ENCODE measurements at regions not wholly inside any gene's neighbourhood (a gene's known extent, or its start where the extent isn't known, plus 50 kb on each side); places are given as distances from the start of the nearest gene placed in this dataset.
"Not testable (repeated sequence)": the region's sequence is repeated elsewhere in the genome, so short reads cannot be mapped to it uniquely, and the experiment has no call there.

GRCh38 chr5:133881576-133882388 is 86.6 kb downstream of the C5orf15 start:
- DNase-seq (ENCODE audit: low spot score) = no peak

GRCh38 chr5:133878236-133878555 is 90.2 kb downstream of the C5orf15 start:
- DNase-seq (ENCODE audit: low spot score) = no peak

GRCh38 chr5:133877351-133878235 is 90.8 kb downstream of the C5orf15 start:
- no peak for DNase-seq (ENCODE audit: low spot score)

GRCh38 chr5:133876266-133876665 is 92.2 kb downstream of the C5orf15 start:
- DNase-seq (ENCODE audit: low spot score) = no peak

DNA sequence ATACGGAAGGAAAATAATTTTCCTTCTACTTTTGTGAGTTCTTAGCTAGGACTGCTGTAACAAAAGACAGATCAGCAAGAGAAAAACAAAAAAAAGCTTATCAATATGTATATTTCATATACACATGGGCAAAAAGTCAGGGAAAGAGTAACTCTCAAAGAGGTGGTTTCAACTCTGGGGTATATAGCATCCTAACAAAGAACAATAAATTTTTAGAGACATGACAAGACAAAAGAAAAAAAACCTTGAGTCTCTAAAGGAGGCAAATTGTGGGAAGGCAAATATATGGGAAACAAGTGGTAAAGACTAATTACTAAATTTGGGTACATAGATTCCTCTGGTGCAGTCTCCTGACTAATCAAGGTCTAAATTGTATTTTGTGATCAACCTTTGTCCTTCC is 93.2 kb downstream of the C5orf15 start:
- DNase-seq (ENCODE audit: low spot score) = no peak

GRCh38 chr5:133873449-133873848 is 95.0 kb downstream of the C5orf15 start:
- no peak for DNase-seq (ENCODE audit: low spot score)

GRCh38 chr5:133870661-133871060 is 97.8 kb downstream of the C5orf15 start:
- DNase-seq (ENCODE audit: low spot score) = no peak

GRCh38 chr5:133869519-133870335 is 98.7 kb downstream of the C5orf15 start:
- DNase-seq (ENCODE audit: low spot score) = peak; percentile 53

DNA sequence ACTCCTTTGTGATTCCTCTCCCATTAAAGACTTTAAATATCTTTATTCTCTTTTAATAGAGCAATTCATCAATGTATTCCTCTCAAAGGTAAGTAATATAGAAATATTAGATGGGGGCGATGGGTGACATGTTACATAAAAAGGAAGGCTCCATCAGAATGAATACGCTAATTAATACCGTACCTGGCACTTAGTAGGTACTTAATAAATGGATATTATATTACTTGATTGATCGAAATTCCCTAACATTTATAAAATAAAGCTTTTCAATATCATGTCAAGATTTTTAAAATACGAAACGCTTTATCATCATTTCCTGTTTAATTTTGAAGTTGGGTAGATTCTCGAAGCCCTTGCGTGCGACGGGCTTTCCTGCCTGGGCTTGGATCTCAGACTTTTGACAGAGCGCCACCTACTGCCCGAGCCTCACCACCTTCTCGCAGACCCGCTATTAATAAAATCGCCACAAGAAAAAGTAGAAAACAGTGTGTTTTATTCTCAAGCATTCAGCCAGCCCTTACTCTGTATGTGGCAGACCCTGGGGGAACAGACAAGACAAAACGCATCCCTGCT is 99.4 kb downstream of the C5orf15 start:
- DNase-seq (ENCODE audit: low spot score) = peak; percentile 73

DNA sequence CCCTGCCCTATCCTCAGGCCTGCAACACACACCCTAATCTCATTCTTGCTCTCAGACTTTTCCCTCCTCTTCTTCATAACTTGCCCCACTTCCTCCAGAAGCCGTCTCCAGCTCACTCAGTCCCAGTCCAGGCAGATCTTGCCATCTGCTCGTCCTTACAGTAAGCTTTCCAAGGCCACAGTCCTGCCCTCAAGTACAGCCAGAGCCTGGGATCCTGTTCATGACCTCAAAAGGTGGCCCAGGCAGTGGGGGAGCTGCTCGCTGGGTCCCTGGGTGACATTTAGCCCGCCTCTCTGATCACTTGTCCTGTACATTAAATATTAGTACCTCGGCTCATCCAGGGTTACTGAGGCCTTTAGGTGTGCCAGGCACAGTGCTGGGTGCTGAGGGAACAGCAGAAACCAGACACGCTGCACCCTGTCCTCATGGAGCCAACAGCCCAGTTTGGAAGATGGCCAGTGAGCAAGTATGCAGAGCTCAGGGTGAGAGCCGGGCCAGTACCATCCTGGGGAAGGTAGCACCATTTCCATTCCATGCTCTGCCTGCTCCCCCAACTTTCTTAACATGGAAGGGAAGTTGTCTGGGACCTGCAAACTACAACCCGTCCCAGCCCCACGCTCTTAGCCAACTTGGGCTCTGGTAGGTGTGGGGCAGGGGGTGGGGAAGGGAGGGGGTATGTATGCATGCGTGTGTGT is 100.4 kb downstream of the C5orf15 start:
- no peak for DNase-seq (ENCODE audit: low spot score)

GRCh38 chr5:133867341-133867740 is 101.1 kb downstream of the C5orf15 start:
- no peak for DNase-seq (ENCODE audit: low spot score)

DNA sequence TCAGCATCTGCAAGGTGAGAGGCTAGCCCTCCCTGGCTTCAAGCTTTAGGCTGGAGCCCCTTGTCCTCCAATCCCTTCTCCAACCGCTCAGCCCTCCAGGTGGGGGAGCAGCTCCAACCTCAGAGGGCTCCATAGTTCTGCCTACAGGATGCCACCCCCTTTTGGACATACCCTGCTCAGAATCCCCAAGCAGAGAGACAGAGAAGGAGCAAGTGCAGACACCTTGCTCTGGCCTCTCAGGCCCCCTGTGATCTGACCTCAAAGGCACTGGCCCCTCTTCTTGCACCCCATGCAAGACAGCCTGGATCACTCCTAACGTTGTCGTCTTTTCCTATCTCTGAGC is 101.6 kb downstream of the C5orf15 start:
- no peak for DNase-seq (ENCODE audit: low spot score)

DNA sequence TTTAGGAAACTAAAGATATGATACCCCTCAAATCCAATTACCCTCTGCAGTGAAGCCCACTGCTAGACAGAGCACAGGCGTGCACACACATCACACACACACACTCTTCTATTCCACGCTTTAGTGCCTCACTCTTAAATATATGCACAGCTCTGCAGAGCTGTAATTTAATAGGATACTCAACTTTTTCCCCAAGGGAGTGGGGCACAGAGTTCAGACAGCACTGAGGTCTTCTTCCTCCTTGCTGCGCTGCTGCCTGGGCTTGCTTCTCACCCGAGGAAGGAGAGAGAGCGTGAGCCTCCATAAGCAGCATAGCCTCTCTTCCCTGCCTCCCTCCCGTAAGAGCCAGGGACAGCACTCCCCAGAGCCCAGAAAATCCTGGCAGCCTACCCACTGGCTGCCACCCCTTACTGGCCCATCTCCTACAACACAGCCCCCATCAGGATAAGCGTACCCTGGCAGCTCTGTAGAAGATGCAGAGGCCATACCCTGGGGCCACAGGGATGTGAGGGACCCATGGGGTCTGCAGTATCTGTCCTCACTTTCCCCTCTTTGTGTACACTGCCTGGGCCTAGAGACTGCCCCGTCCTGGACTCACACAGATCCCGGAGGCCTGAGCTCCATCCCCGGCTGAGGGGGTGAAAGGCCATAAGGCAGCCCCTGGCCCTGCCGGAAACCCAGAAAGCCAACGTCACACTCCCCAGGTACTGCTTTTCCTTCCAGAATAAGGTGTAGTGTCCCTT is 102.1 kb downstream of the C5orf15 start:
- DNase-seq (ENCODE audit: low spot score) = no peak

- no peak for DNase-seq (ENCODE audit: low spot score)
Observed at GRCh38 chr5:133865113-133865512, 103.3 kb downstream of the C5orf15 start.

DNA sequence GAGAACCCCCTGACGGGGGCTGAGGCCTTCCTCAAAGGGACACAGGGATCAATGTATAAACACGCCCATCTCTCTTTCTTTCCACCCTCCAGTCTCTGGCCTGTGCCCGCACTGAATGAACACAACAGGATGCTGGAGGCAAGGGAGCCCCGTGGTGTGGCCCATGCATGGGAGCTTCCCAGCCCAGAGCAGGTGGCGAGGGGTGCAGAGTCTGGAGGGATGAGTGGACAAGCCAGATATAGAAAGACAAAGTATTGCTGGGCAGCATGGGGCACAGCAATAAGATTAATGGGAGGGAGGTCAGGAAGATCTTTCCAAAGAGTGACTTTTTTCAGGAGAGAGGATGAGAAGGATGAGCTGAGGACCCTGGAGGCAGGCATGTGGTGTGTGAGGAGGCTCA is 103.7 kb downstream of the C5orf15 start:
- DNase-seq (ENCODE audit: low spot score) = no peak

GRCh38 chr5:133863857-133864585 is 104.4 kb downstream of the C5orf15 start:
- DNase-seq (ENCODE audit: low spot score) = no peak

GRCh38 chr5:133861161-133861737 is 107.2 kb downstream of the C5orf15 start:
- no peak for DNase-seq (ENCODE audit: low spot score)

DNA sequence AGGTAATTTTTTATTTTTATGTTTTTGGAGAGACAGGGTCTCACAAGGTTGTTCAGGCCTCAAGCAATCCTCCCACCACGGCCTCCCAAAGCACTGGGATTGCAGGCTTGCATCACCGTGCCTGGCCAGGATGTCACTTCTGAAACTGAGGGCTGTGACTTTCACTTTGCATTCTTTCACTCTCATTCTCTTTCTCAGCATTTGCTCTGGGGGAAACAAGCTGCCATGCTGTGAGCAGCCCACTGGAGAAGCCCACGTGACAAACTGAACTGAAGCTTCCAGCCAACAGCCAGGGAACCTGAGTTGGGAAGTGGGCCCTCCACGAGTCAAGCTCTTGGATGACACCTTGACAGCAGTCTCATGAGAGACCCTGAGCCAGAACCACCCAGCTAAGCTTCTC is 109.4 kb downstream of the C5orf15 start:
- DNase-seq (ENCODE audit: low spot score) = no peak

DNA sequence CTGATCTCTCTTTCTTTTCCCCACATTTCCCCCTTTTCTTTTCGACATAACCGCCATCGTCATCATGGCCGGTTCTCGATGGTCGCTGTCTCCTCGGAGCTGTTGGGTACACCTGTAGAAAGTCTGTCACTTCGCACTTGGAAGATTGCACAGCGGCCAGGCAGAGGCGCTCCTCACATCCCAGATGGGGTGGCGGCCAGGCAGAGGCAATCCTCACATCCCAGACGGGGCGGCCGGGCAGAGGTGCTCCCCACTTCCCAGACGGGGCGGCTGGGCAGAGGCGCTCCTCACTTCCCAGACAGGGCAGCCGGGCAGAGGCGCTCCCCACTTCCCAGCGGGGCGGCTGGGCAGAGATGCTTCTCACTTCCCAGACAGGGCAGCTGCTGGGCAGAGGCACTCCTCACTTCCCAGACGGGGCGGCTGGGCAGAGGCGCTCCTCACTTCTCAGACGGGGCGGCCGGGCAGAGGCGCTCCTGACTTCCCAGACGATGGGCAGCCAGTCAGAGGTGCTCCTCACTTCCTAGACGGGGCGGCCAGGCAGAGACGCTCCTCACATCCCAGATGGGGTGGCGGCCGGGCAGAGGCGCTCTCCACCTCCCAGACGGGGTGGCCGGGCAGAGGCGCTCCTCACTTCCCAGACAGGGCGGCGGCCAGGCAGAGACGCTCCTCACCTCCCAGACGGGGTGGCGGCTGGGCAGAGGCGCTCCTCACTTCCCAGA is 110.7 kb downstream of the C5orf15 start:
- not testable (repeated sequence) for DNase-seq (ENCODE audit: low spot score)

All from pons (tissue), 1 donor.